ENCODE measurements at regions not wholly inside any gene's neighbourhood (a gene's known extent, or its start where the extent isn't known, plus 50 kb on each side); places are given as distances from the start of the nearest gene placed in this dataset.

- no peak for FAIRE-seq
- no peak for TF ChIP-seq CTBP2 (IDR thresholded peaks at IDR 0.05; ENCODE audit: borderline replicate concordance, insufficient read depth, insufficient read length, low read length)
- POLR2A ChIA-PET (ENCODE audit: partially characterized antibody): no interaction called here
These were observed 181.7 kb upstream of the RIOK2 start for GRCh38 chr5:97364731-97365130.

More at GRCh38 chr5:97364731-97365130, 181.7 kb upstream of the RIOK2 start:
- H2BK15ac ChIP-seq (ENCODE audit: low read length): no peak overlapping the region
- no peaks in the 10 kb centered on the region for H3K27me3 ChIP-seq (replicated peaks in 1 of 4; ENCODE audit: control insufficient read depth in 3 of 4, extremely low read depth in 1 of 4, insufficient read depth in 3 of 4, low read length in 3 of 4)
- no peak overlapping the region for H3K27ac ChIP-seq (ENCODE audit: low read depth, low read length)
- H3K79me2 ChIP-seq (ENCODE audit: control insufficient read depth in 1 of 2, insufficient read depth in 2 of 2, low read length in 2 of 2): no peaks in the 10 kb centered on the region
- no peak overlapping the region for H2AFZ ChIP-seq (ENCODE audit: low read length)
- WGBS, 2 experiments (ENCODE audit: extremely low coverage in 1 of 2, insufficient coverage in 1 of 2, insufficient read length in 1 of 2, insufficient replicate concordance in 2 of 2, low coverage in 1 of 2, low lambda C conversion rate in 2 of 2, missing lambda C conversion rate in 1 of 2): 86% methylated on average over 1 of the region's 1 CpG; no CpG with 5 or more reads in 1 of the 2 experiments
- no peak overlapping the region for H3K4ac ChIP-seq (replicated peaks; ENCODE audit: insufficient read length, low read depth, low read length)
- CTCF ChIA-PET (ENCODE audit: partially characterized antibody): no interaction called here
- H2BK5ac ChIP-seq (ENCODE audit: low read depth, low read length): no peak overlapping the region
- H2BK120ac ChIP-seq (replicated peaks; ENCODE audit: low read depth, low read length): no peak overlapping the region
- H4K5ac ChIP-seq (ENCODE audit: insufficient read length, low read depth, low read length): no peak overlapping the region
- H3K79me1 ChIP-seq (ENCODE audit: low read depth, low read length): no peaks in the 10 kb centered on the region
- no peak overlapping the region for H2BK12ac ChIP-seq (ENCODE audit: low read depth, low read length)
- no peak overlapping the region for H4K91ac ChIP-seq (replicated peaks; ENCODE audit: insufficient read length, low read length)
- H3K18ac ChIP-seq (ENCODE audit: extremely low read depth, low read length): no peak overlapping the region
- peaks cover 2 to 14% (median 5%) of the 10 kb centered on the region in 4 experiments; a peak in 4 of 7 replicates for H3K4me1 ChIP-seq (replicated peaks in 1 of 4; ENCODE audit: control insufficient read depth in 3 of 4, insufficient read depth in 4 of 4, low read length in 3 of 4)
- no peak for DNase-seq (ENCODE audit: low read depth in 1 of 2, low spot score in 2 of 2)
- H3K4me2 ChIP-seq (ENCODE audit: insufficient read depth in 1 of 2, low read depth in 2 of 2, low read length in 2 of 2): no peak overlapping the region
- H4K20me1 ChIP-seq (replicated peaks in 1 of 2; ENCODE audit: control insufficient read depth in 1 of 2, insufficient read depth in 2 of 2, low read length in 2 of 2): no peaks in the 10 kb centered on the region
- no peak overlapping the region for H3K14ac ChIP-seq (ENCODE audit: insufficient read length)
- H2BK20ac ChIP-seq (ENCODE audit: low read length): no peak overlapping the region
- H3K23ac ChIP-seq (ENCODE audit: insufficient read length): no peak overlapping the region
- no peak overlapping the region for H3K56ac ChIP-seq (replicated peaks; ENCODE audit: insufficient read length, low read depth, low read length)
- no peaks in the 10 kb centered on the region for H3K9me3 ChIP-seq (ENCODE audit: insufficient read depth in 2 of 2, low read depth in 1 of 2, low read length in 1 of 2)
- no peak overlapping the region for H2AK5ac ChIP-seq (ENCODE audit: low read depth, low read length)
- H3K9ac ChIP-seq (replicated peaks in 1 of 4; ENCODE audit: extremely low read depth in 1 of 4, low read depth in 3 of 4, low read length in 3 of 4): no peak overlapping the region
- no peaks in the 10 kb centered on the region for H3K36me3 ChIP-seq (ENCODE audit: control insufficient read depth in 2 of 4, insufficient read depth in 4 of 4, low read length in 3 of 4)
- H3K4me3 ChIP-seq (ENCODE audit: extremely low read depth in 1 of 4, insufficient read depth in 2 of 4, low read depth in 3 of 4, low read length in 4 of 4): no peak overlapping the region
- no peaks in the 10 kb centered on the region for H3K23me2 ChIP-seq (ENCODE audit: low read depth, low read length)
- no peak overlapping the region for H4K8ac ChIP-seq (ENCODE audit: extremely low read depth, insufficient read depth, low read length)

Measured in H1 (cell line).